WERI-Rb-1 (cell line): ENCODE measurements at regions not wholly inside any gene's neighbourhood (a gene's known extent, or its start where the extent isn't known, plus 50 kb on each side); places are given as distances from the start of the nearest gene placed in this dataset.

ENCODE experiments used
- DNase-seq: peaks from one replicate; pipeline ENCODE4 v3.0.0-alpha.2; 2020
- H3K27ac ChIP-seq: fragments of 250-450 bp; sonication (Bioruptor Pico); 2 replicates; pipeline ENCODE4 v1.5.1; 2020; ENCODE audit warnings: mild to moderate bottlenecking, moderate library complexity
- H3K27me3 ChIP-seq: fragments of 250-450 bp; sonication (Bioruptor Pico); 2 replicates; pipeline ENCODE4 v1.5.1; 2021; ENCODE audit warnings: mild to moderate bottlenecking, low read depth, moderate library complexity; ENCODE audit not compliant: insufficient read depth, severe bottlenecking
- H3K36me3 ChIP-seq: fragments of 250-450 bp; sonication (Bioruptor Pico); 2 replicates; pipeline ENCODE4 v1.5.1; 2020; ENCODE audit warnings: mild to moderate bottlenecking, moderate library complexity
- H3K4me3 ChIP-seq: 2 replicates; pipeline ENCODE4 v1.5.1; 2011; ENCODE audit warnings: low read depth, mild to moderate bottlenecking, control low read depth, low read length
- H3K9me3 ChIP-seq: fragments of 250-450 bp; sonication (Bioruptor Pico); 2 replicates; pipeline ENCODE4 v1.5.1; 2021; ENCODE audit warnings: mild to moderate bottlenecking, moderate library complexity; ENCODE audit not compliant: severe bottlenecking
- CTCF ChIP-seq: IDR thresholded peaks from 2 replicates; pipeline ENCODE4 v1.5.1; 2011; ENCODE audit warnings: low read depth, mild to moderate bottlenecking, control low read depth, inconsistent platforms, low read length

- H3K27ac ChIP-seq: no peak overlapping the region
- H3K27me3 ChIP-seq: no peaks in the 10 kb centered on the region
- no peak overlapping the region for H3K4me3 ChIP-seq
- H3K9me3 ChIP-seq: no peaks in the 10 kb centered on the region
- no peak for DNase-seq
- TF ChIP-seq CTCF: no peak
- no peaks in the 10 kb centered on the region for H3K36me3 ChIP-seq
Observed at GRCh38 chr10:78752221-78752620, 316.5 kb upstream of the ZMIZ1 start.

- Histone ChIP-seq H3K9me3 (no peaks in the 10 kb centered on the region), H3K27me3 (no peaks in the 10 kb centered on the region), H3K4me3 (no peak overlapping the region), H3K36me3 (no peaks in the 10 kb centered on the region), H3K27ac (no peak overlapping the region)
- DNase-seq: no peak
- TF ChIP-seq CTCF: no peak
Observed at GRCh38 chr10:78752708-78753107, 316.1 kb upstream of the ZMIZ1 start.

- Histone ChIP-seq H3K9me3 (no peaks in the 10 kb centered on the region), H3K27me3 (no peaks in the 10 kb centered on the region), H3K27ac (no peak overlapping the region), H3K4me3 (no peak overlapping the region), H3K36me3 (no peaks in the 10 kb centered on the region)
- no peak for TF ChIP-seq CTCF
- DNase-seq: no peak
Observed at GRCh38 chr10:78754269-78755062, 314.3 kb upstream of the ZMIZ1 start.

- no peak for DNase-seq
- no peaks in the 10 kb centered on the region for H3K36me3 ChIP-seq
- no peak for TF ChIP-seq CTCF
- H3K4me3 ChIP-seq: no peak overlapping the region
- H3K27me3 ChIP-seq: no peaks in the 10 kb centered on the region
- no peaks in the 10 kb centered on the region for H3K9me3 ChIP-seq
- H3K27ac ChIP-seq: no peak overlapping the region
Observed at GRCh38 chr10:78755063-78755701, 313.6 kb upstream of the ZMIZ1 start.

- no peak overlapping the region for H3K27ac ChIP-seq
- TF ChIP-seq CTCF: no peak
- H3K36me3 ChIP-seq: no peaks in the 10 kb centered on the region
- no peak for DNase-seq
- H3K27me3 ChIP-seq: no peaks in the 10 kb centered on the region
- no peak overlapping the region for H3K4me3 ChIP-seq
- H3K9me3 ChIP-seq: no peaks in the 10 kb centered on the region
Observed at GRCh38 chr10:78755877-78756455, 312.8 kb upstream of the ZMIZ1 start.
